Transverse colon (tissue), 4 donors: ENCODE measurements at regions not wholly inside any gene's neighbourhood (a gene's known extent, or its start where the extent isn't known, plus 50 kb on each side); places are given as distances from the start of the nearest gene placed in this dataset.

Experiments used
- DNase-seq: peaks from one replicate; pipeline ENCODE4 v3.0.0-alpha.2; 2019
- H3K27ac ChIP-seq, 4 donors: fragments of 200-600 bp; sonication (generic); 2 replicates each; pipeline ENCODE4 v1.5.1; 2016 to 2018; ENCODE audit warnings: inconsistent platforms in 4 of 4
- H3K27me3 ChIP-seq: fragments of 200-600 bp; sonication (generic); 2 replicates; pipeline ENCODE4 v1.5.1; 2017; ENCODE audit warnings: inconsistent platforms
- H3K36me3 ChIP-seq, 4 donors: fragments of 200-600 bp; sonication (generic); 2 replicates each; pipeline ENCODE4 v1.5.1; 2017 to 2019; ENCODE audit warnings: inconsistent platforms in 4 of 4
- H3K4me1 ChIP-seq, 4 donors: fragments of 200-600 bp; sonication (generic); 2 replicates each; pipeline ENCODE4 v1.5.1; 2017 to 2020; ENCODE audit warnings: inconsistent platforms in 4 of 4
- H3K4me3 ChIP-seq, 4 donors: fragments of 200-600 bp; sonication (generic); 1 replicate in 1 of 4; 2 replicates in 3 of 4; pipeline versions ENCODE4 v1.5.1 to v1.6.1; 2017 to 2019; ENCODE audit warnings: inconsistent platforms in 4 of 4
- H3K9me3 ChIP-seq, 2 donors: fragments of 200-600 bp; sonication (generic); 2 replicates each; pipeline ENCODE4 v1.5.1; 2017 to 2019; ENCODE audit warnings: inconsistent platforms in 2 of 2
- EP300 ChIP-seq: sonication (generic); formaldehyde crosslinking; IDR thresholded peaks from one replicate; pipeline ENCODE4 v1.6.1; 2017; ENCODE audit warnings: antibody characterized with exemption, low read depth
- POLR2A ChIP-seq: fragments of 450-650 bp; IDR thresholded peaks from one replicate; pipeline ENCODE4 v1.6.1; 2016; ENCODE audit warnings: antibody characterized with exemption, mild to moderate bottlenecking, moderate library complexity
- POLR2AphosphoS5 ChIP-seq, 3 donors: sonication (generic); formaldehyde crosslinking; IDR thresholded peaks; one replicate each; pipeline ENCODE4 v1.6.1; 2016; ENCODE audit warnings: antibody characterized with exemption in 3 of 3
- WGBS, 2 donors: methylation state at CpG; one replicate each; pipeline ENCODE4 v1.1.5; 2018; ENCODE audit warnings: low coverage in 1 of 2; 5-methylcytosine and 5-hydroxymethylcytosine counted together
- in situ Hi-C, 4 donors: fragments of 200-750 bp; cut with MboI; loops; one replicate each; pipeline versions ENCODE4 v1.15.0 to v1.15.1; 2017; ENCODE audit warnings: low sequenced_read_pairs in 3 of 4, low pct_ligation_motif_present in 1 of 4, low pct_unique_long_range_greater_than_20kb in 1 of 4
- intact Hi-C: fragments of 100-400 bp; cut with DNase I; formaldehyde crosslinking; loops from one replicate; pipeline ENCODE4 v1.15.1; 2023; ENCODE audit warnings: low total_unique reads
- TF ChIP-seq, protein P1 (sequence below), 5 experiments: fragments of 200-600 bp in 3 of 5; fragments of 450-650 bp in 2 of 5; sonication (generic) in 3 of 5; IDR thresholded peaks; 1 replicate in 2 of 5; 2 replicates in 3 of 5; pipeline ENCODE4 v1.5.1; 2016 to 2017; ENCODE audit warnings: antibody characterized with exemption in 5 of 5, inconsistent platforms in 3 of 5, mild to moderate bottlenecking in 2 of 5, moderate library complexity in 1 of 5

DNA sequence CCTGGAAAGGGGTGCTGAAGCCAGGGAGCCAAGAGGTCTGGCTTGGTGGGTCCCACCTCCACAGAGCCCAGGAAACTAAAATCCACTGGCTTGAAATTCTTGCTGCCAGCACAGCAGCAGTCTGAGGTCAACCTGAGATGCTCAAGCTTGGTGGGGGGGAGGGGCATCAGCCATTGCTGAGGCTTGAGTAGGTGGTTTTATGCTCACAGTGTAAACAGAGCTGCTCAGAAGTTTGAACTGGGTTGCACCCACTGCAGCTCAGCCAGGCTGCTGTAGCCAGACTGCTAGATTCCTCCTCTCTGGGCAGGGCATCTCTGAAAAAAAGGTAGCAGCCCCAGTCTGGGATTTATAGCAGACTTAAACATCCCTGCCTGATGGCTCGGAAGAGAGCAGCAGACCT lies 55.5 kb upstream of the FBXL17 start:
- no peak for DNase-seq
- TF ChIP-seq, protein P1, sequence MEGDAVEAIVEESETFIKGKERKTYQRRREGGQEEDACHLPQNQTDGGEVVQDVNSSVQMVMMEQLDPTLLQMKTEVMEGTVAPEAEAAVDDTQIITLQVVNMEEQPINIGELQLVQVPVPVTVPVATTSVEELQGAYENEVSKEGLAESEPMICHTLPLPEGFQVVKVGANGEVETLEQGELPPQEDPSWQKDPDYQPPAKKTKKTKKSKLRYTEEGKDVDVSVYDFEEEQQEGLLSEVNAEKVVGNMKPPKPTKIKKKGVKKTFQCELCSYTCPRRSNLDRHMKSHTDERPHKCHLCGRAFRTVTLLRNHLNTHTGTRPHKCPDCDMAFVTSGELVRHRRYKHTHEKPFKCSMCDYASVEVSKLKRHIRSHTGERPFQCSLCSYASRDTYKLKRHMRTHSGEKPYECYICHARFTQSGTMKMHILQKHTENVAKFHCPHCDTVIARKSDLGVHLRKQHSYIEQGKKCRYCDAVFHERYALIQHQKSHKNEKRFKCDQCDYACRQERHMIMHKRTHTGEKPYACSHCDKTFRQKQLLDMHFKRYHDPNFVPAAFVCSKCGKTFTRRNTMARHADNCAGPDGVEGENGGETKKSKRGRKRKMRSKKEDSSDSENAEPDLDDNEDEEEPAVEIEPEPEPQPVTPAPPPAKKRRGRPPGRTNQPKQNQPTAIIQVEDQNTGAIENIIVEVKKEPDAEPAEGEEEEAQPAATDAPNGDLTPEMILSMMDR (IDR thresholded peaks at IDR 0.05): no peak
- TF ChIP-seq POLR2A (no peak), POLR2AphosphoS5 (IDR thresholded peaks at IDR 0.05) (no peak), EP300 (no peak)
- Histone ChIP-seq H3K36me3 (no peaks in the 10 kb centered on the region), H3K4me3 (no peak overlapping the region), H3K27ac (no peak overlapping the region), H3K9me3 (no peaks in the 10 kb centered on the region), H3K4me1 (no peaks in the 10 kb centered on the region), H3K27me3 (no peaks in the 10 kb centered on the region)
- 42% methylated on average over 1 of the region's 1 CpG; no CpG with 5 or more reads in 1 of the 2 donors for WGBS, 2 donors
- in situ Hi-C loops (no loop called here), intact Hi-C loops (no loop called here)

GRCh38 chr5:108436696-108437095 lies 54.8 kb upstream of the FBXL17 start:
- in situ Hi-C loops (no loop called here), intact Hi-C loops (no loop called here)
- Histone ChIP-seq H3K4me3 (no peak overlapping the region), H3K36me3 (no peaks in the 10 kb centered on the region), H3K27ac (no peak overlapping the region), H3K9me3 (no peaks in the 10 kb centered on the region), H3K27me3 (no peaks in the 10 kb centered on the region), H3K4me1 (no peaks in the 10 kb centered on the region)
- WGBS, 2 donors: 91% methylated on average over 5 of the region's 5 CpGs; no CpG with 5 or more reads in 1 of the 2 donors
- no peak for DNase-seq
- TF ChIP-seq, protein P1 (IDR thresholded peaks at IDR 0.05): no peak
- TF ChIP-seq POLR2AphosphoS5 (IDR thresholded peaks at IDR 0.05) (no peak), EP300 (no peak), POLR2A (no peak)

DNA sequence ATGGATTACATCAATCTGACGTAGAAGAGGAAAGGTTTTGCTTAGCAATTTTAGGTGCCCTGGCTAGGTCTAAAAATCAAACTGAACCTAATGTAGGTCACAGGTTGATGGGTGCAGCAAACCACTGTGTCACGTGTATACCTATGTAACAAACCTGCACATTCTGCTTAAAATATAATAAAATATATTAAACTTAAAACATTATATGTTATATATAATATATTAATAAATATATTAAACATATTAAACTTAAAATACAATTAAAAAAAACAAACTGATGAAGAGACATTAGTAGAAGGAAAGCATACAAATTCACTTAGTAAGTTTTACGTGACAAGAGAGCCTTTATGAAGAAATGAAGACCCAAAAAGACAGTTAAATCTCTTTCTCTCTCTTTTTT lies 51.7 kb upstream of the FBXL17 start:
- WGBS, 2 donors: 74 to 84% methylated on average over 3 of the region's 3 CpGs
- Histone ChIP-seq H3K27me3 (no peaks in the 10 kb centered on the region), H3K9me3 (no peaks in the 10 kb centered on the region), H3K36me3 (no peaks in the 10 kb centered on the region), H3K4me1 (no peaks in the 10 kb centered on the region), H3K27ac (no peak overlapping the region), H3K4me3 (no peak overlapping the region)
- TF ChIP-seq, protein P1 (IDR thresholded peaks at IDR 0.05): no peak
- no peak for TF ChIP-seq POLR2A
- TF ChIP-seq POLR2AphosphoS5 (IDR thresholded peaks at IDR 0.05): no peak
- TF ChIP-seq EP300: no peak
- intact Hi-C loops: no loop called here
- no peak for DNase-seq
- in situ Hi-C loops: no loop called here

DNA sequence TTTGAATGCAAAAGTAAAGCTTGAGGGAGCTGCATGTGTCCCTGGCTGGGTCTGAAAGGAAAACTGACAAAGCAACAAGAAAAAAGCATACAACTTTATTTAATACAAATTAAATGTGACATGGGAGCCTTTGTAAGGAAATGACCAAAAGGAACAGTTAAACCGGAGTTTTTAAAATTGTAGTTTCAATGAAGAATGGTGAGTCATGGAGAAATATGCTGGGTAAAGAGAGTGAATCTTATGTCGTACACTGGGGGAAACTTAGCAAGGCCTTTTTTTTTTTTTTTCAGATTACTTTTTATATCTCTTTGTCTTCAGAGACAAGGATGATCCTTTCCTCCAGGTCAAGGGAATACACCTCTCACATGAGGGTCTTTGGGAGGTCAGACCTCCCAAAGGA lies 50.1 kb upstream of the FBXL17 start:
- Histone ChIP-seq H3K4me3 (no peak overlapping the region), H3K36me3 (no peaks in the 10 kb centered on the region), H3K4me1 (no peaks in the 10 kb centered on the region), H3K27ac (no peak overlapping the region), H3K9me3 (no peaks in the 10 kb centered on the region), H3K27me3 (no peaks in the 10 kb centered on the region)
- intact Hi-C loops: no loop called here
- WGBS, 2 donors: 78 to 82% methylated on average over 1 to 2 of the region's 2 CpGs
- DNase-seq: no peak
- no peak for TF ChIP-seq POLR2A
- TF ChIP-seq, protein P1 (IDR thresholded peaks at IDR 0.05): no peak
- no peak for TF ChIP-seq POLR2AphosphoS5 (IDR thresholded peaks at IDR 0.05)
- TF ChIP-seq EP300: no peak
- in situ Hi-C loops: no loop called here
